CD8-positive, alpha-beta memory T cell (primary cell): ENCODE measurements at regions not wholly inside any gene's neighbourhood (a gene's known extent, or its start where the extent isn't known, plus 50 kb on each side); places are given as distances from the start of the nearest gene placed in this dataset.
"Not testable (repeated sequence)": the region's sequence is repeated elsewhere in the genome, so short reads cannot be mapped to it uniquely, and the experiment has no call there.

Experiments used
- CTCF ChIA-PET: fragments of 350-600 bp; sonication (Branson Sonifier 250); formaldehyde crosslinking; loops from one replicate; lab custom pipeline; 2021; ENCODE audit warnings: antibody characterized with exemption; lab: Charles Lee
- POLR2A ChIA-PET: fragments of 350-600 bp; sonication (Branson Sonifier 250); formaldehyde crosslinking; loops from one replicate; lab custom pipeline; 2021; ENCODE audit warnings: antibody characterized with exemption; lab: Charles Lee
- DNase-seq, 5 donors: peaks; one replicate each; pipeline versions ENCODE4 v3.0.0 to v3.0.0-alpha.2; 2020 to 2022; ENCODE audit warnings: mixed read lengths in 1 of 5
- H3K27ac ChIP-seq: one replicate; pipeline ENCODE4 v1.7.0; 2013; ENCODE audit warnings: low read depth, mild to moderate bottlenecking, low read length, moderate library complexity
- H3K27me3 ChIP-seq: 2 replicates; pipeline ENCODE4 v1.7.0; 2013; ENCODE audit warnings: low read length, mild to moderate bottlenecking; ENCODE audit not compliant: insufficient read depth, poor library complexity, severe bottlenecking
- H3K36me3 ChIP-seq: 2 replicates; pipeline ENCODE4 v1.7.0; 2013; ENCODE audit warnings: mild to moderate bottlenecking, low read length, moderate library complexity; ENCODE audit not compliant: insufficient read depth
- H3K4me1 ChIP-seq: 2 replicates; pipeline ENCODE4 v1.7.0; 2013; ENCODE audit warnings: mild to moderate bottlenecking, low read length, moderate library complexity; ENCODE audit not compliant: insufficient read depth
- H3K4me3 ChIP-seq: 2 replicates; pipeline ENCODE4 v1.7.0; 2013; ENCODE audit warnings: mild to moderate bottlenecking, low read length
- H3K9me3 ChIP-seq: 2 replicates; pipeline ENCODE4 v1.7.0; 2013; ENCODE audit warnings: mild to moderate bottlenecking, low read length
- H3K27ac Mint-ChIP-seq, 8 donors: one replicate each; pipeline ENCODE4 v1.8.0; 2020 to 2021; ENCODE audit warnings: mixed read lengths in 8 of 8, mild to moderate bottlenecking in 6 of 8, inconsistent platforms in 3 of 8, moderate library complexity in 3 of 8
- H3K27me3 Mint-ChIP-seq, 2 donors: one replicate each; pipeline ENCODE4 v1.8.0; 2020 to 2021; ENCODE audit warnings: mixed read lengths in 2 of 2, mild to moderate bottlenecking in 1 of 2, moderate library complexity in 1 of 2
- H3K36me3 Mint-ChIP-seq, 3 donors: one replicate each; pipeline ENCODE4 v1.8.0; 2020 to 2021; ENCODE audit warnings: mixed read lengths in 3 of 3, inconsistent platforms in 1 of 3, mild to moderate bottlenecking in 1 of 3
- H3K4me1 Mint-ChIP-seq, 3 donors: one replicate each; pipeline ENCODE4 v1.8.0; 2020 to 2021; ENCODE audit warnings: mixed read lengths in 3 of 3, inconsistent platforms in 1 of 3, mild to moderate bottlenecking in 1 of 3
- H3K4me3 Mint-ChIP-seq, 7 donors: one replicate each; pipeline ENCODE4 v1.8.0; 2020 to 2021; ENCODE audit warnings: mixed read lengths in 7 of 7, mild to moderate bottlenecking in 6 of 7, moderate library complexity in 4 of 7, inconsistent platforms in 2 of 7
- H3K9me3 Mint-ChIP-seq, 5 donors: one replicate each; pipeline ENCODE4 v1.8.0; 2020 to 2022; ENCODE audit warnings: mixed read lengths in 5 of 5, mild to moderate bottlenecking in 3 of 5, moderate library complexity in 2 of 5, inconsistent platforms in 1 of 5

GRCh38 chr16:22705799-22706198 is 108.2 kb upstream of the HS3ST2 start:
- Mint-ChIP-seq H3K4me1 (no peaks in the 10 kb centered on the region), H3K27me3 (peaks cover 11 to 45% of the 10 kb centered on the region in 2 donors), H3K4me3 (no peak overlapping the region), H3K9me3 (peaks cover 0 to 8% (median 0%) of the 10 kb centered on the region in 5 donors), H3K36me3 (no peaks in the 10 kb centered on the region), H3K27ac (no peak overlapping the region)
- POLR2A ChIA-PET = no interaction called here
- DNase-seq = no peak
- H3K4me1 ChIP-seq = no peaks in the 10 kb centered on the region
- no peak overlapping the region for H3K27ac ChIP-seq
- H3K4me3 ChIP-seq = no peak overlapping the region
- no peaks in the 10 kb centered on the region for H3K9me3 ChIP-seq
- no peaks in the 10 kb centered on the region for H3K36me3 ChIP-seq
- no peaks in the 10 kb centered on the region for H3K27me3 ChIP-seq
- CTCF ChIA-PET = no interaction called here

- Mint-ChIP-seq H3K27me3 (peaks cover 6 to 21% of the 10 kb centered on the region in 2 donors), H3K36me3 (no peaks in the 10 kb centered on the region), H3K4me1 (no peaks in the 10 kb centered on the region), H3K9me3 (peaks cover 4 to 20% (median 16%) of the 10 kb centered on the region in 5 donors), H3K4me3 (no peak overlapping the region), H3K27ac (no peak overlapping the region)
- POLR2A ChIA-PET = no interaction called here
- no peaks in the 10 kb centered on the region for H3K4me1 ChIP-seq
- H3K27me3 ChIP-seq = no peaks in the 10 kb centered on the region
- no peaks in the 10 kb centered on the region for H3K9me3 ChIP-seq
- H3K36me3 ChIP-seq = no peaks in the 10 kb centered on the region
- DNase-seq = no peak
- no peak overlapping the region for H3K27ac ChIP-seq
- no peak overlapping the region for H3K4me3 ChIP-seq
- CTCF ChIA-PET = no interaction called here
Measured at GRCh38 chr16:22710326-22710725, 103.6 kb upstream of the HS3ST2 start.

- DNase-seq = no peak
- peaks cover 6 to 21% of the 10 kb centered on the region in 2 donors for H3K27me3 Mint-ChIP-seq
- H3K4me3 Mint-ChIP-seq = no peak overlapping the region
- H3K36me3 Mint-ChIP-seq = no peaks in the 10 kb centered on the region
- H3K9me3 Mint-ChIP-seq = peaks cover 4 to 22% (median 16%) of the 10 kb centered on the region in 5 donors
- Histone ChIP-seq H3K27me3 (peaks cover 5% of the 10 kb centered on the region), H3K36me3 (no peaks in the 10 kb centered on the region), H3K4me1 (no peaks in the 10 kb centered on the region), H3K4me3 (no peak overlapping the region), H3K27ac (no peak overlapping the region), H3K9me3 (no peaks in the 10 kb centered on the region)
- H3K4me1 Mint-ChIP-seq = no peaks in the 10 kb centered on the region
- ChIA-PET POLR2A (no interaction called here), CTCF (no interaction called here)
- no peak overlapping the region for H3K27ac Mint-ChIP-seq
Measured at GRCh38 chr16:22711847-22712246, 102.1 kb upstream of the HS3ST2 start.

GRCh38 chr16:22712471-22712870 is 101.5 kb upstream of the HS3ST2 start:
- peaks cover 5 to 16% of the 10 kb centered on the region in 2 donors for H3K27me3 Mint-ChIP-seq
- H3K27ac Mint-ChIP-seq = no peak overlapping the region
- H3K36me3 ChIP-seq = no peaks in the 10 kb centered on the region
- peaks cover 4 to 22% (median 16%) of the 10 kb centered on the region in 5 donors for H3K9me3 Mint-ChIP-seq
- no peaks in the 10 kb centered on the region for H3K36me3 Mint-ChIP-seq
- DNase-seq = no peak
- H3K4me1 ChIP-seq = no peaks in the 10 kb centered on the region
- peaks cover 5% of the 10 kb centered on the region for H3K27me3 ChIP-seq
- no peak overlapping the region for H3K4me3 ChIP-seq
- no peaks in the 10 kb centered on the region for H3K9me3 ChIP-seq
- ChIA-PET POLR2A (no interaction called here), CTCF (no interaction called here)
- H3K27ac ChIP-seq = no peak overlapping the region
- H3K4me1 Mint-ChIP-seq = no peaks in the 10 kb centered on the region
- H3K4me3 Mint-ChIP-seq = no peak overlapping the region

GRCh38 chr16:22718598-22718997 is 95.4 kb upstream of the HS3ST2 start:
- H3K27ac Mint-ChIP-seq, DNase-seq, H3K4me1 ChIP-seq, H3K4me3 ChIP-seq, H3K27ac ChIP-seq, H3K4me1 Mint-ChIP-seq, POLR2A ChIA-PET, H3K36me3 Mint-ChIP-seq, H3K9me3 ChIP-seq, H3K36me3 ChIP-seq, CTCF ChIA-PET, H3K4me3 Mint-ChIP-seq, H3K27me3 ChIP-seq: not testable (repeated sequence)
- Mint-ChIP-seq H3K9me3 (peaks cover under 1 to 15% (median 4%) of the 10 kb centered on the region in 5 donors), H3K27me3 (peaks cover 14 to 25% of the 10 kb centered on the region in 2 donors)

- no peaks in the 10 kb centered on the region for H3K36me3 ChIP-seq
- no peak overlapping the region for H3K27ac ChIP-seq
- peaks cover 5% of the 10 kb centered on the region for H3K27me3 ChIP-seq
- no peaks in the 10 kb centered on the region for H3K4me1 ChIP-seq
- no peak for DNase-seq
- ChIA-PET POLR2A (no interaction called here), CTCF (no interaction called here)
- Mint-ChIP-seq H3K9me3 (peaks cover 0 to 9% (median 1%) of the 10 kb centered on the region in 5 donors), H3K4me1 (no peaks in the 10 kb centered on the region), H3K27me3 (peaks cover 15 to 25% of the 10 kb centered on the region in 2 donors), H3K36me3 (no peaks in the 10 kb centered on the region), H3K4me3 (no peak overlapping the region), H3K27ac (no peak overlapping the region)
- H3K9me3 ChIP-seq = no peaks in the 10 kb centered on the region
- no peak overlapping the region for H3K4me3 ChIP-seq
Measured at GRCh38 chr16:22719945-22720344, 94.0 kb upstream of the HS3ST2 start.

GRCh38 chr16:22721511-22722100 is 92.4 kb upstream of the HS3ST2 start:
- Mint-ChIP-seq H3K27me3 (peaks cover 17 to 31% of the 10 kb centered on the region in 2 donors), H3K4me1 (no peaks in the 10 kb centered on the region), H3K27ac (no peak overlapping the region), H3K4me3 (no peak overlapping the region), H3K36me3 (no peaks in the 10 kb centered on the region), H3K9me3 (peaks cover 0 to 6% (median 1%) of the 10 kb centered on the region in 5 donors)
- no peak overlapping the region for H3K4me3 ChIP-seq
- H3K9me3 ChIP-seq = no peaks in the 10 kb centered on the region
- no peak for DNase-seq
- ChIA-PET POLR2A (no interaction called here), CTCF (interaction anchor here (0.6 kb wide), 1 partner anchor 20 kb away, joined by 3 read pairs; no protein-coding TSS in a partner anchor)
- no peaks in the 10 kb centered on the region for H3K4me1 ChIP-seq
- H3K27ac ChIP-seq = no peak overlapping the region
- H3K27me3 ChIP-seq = peaks cover under 1% of the 10 kb centered on the region
- no peaks in the 10 kb centered on the region for H3K36me3 ChIP-seq

GRCh38 chr16:22722551-22723541 is 91.1 kb upstream of the HS3ST2 start:
- H3K9me3 ChIP-seq, H3K36me3 ChIP-seq, H3K4me3 Mint-ChIP-seq, H3K27ac ChIP-seq, POLR2A ChIA-PET, H3K36me3 Mint-ChIP-seq, H3K9me3 Mint-ChIP-seq, H3K27me3 ChIP-seq, CTCF ChIA-PET, H3K4me3 ChIP-seq, DNase-seq, H3K4me1 Mint-ChIP-seq, H3K27ac Mint-ChIP-seq, H3K4me1 ChIP-seq: not testable (repeated sequence)
- peaks cover 17 to 29% of the 10 kb centered on the region in 2 donors for H3K27me3 Mint-ChIP-seq
